Neural cell (in vitro differentiated cells): ENCODE measurements at regions not wholly inside any gene's neighbourhood (a gene's known extent, or its start where the extent isn't known, plus 50 kb on each side); places are given as distances from the start of the nearest gene placed in this dataset.

Experiments
- H2AFZ ChIP-seq: fragments of 200-600, 300-800 bp; sonication (generic), shearing (Covaris generic); 2 replicates; pipeline ENCODE4 v1.6.0; 2014; ENCODE audit warnings: low read depth, mild to moderate bottlenecking, antibody characterized with exemption, low read length, moderate library complexity
- H3F3A ChIP-seq: fragments of 200-600 bp; shearing (Covaris generic); 2 replicates; pipeline ENCODE4 v1.6.1; 2016; ENCODE audit warnings: mild to moderate bottlenecking, moderate library complexity, mixed read lengths, antibody characterized with exemption, low read length; ENCODE audit not compliant: insufficient read depth, poor library complexity, severe bottlenecking
- H3K27ac ChIP-seq: fragments of 200-600, 300-800 bp; sonication (generic), shearing (Covaris generic); 2 replicates; pipeline ENCODE4 v1.5.1; 2014; ENCODE audit warnings: mild to moderate bottlenecking, low read length, moderate library complexity
- H3K27me3 ChIP-seq: fragments of 300-800, 200-600 bp; sonication (generic), shearing (Covaris generic); 2 replicates; pipeline ENCODE4 v1.6.0; 2014; ENCODE audit warnings: mild to moderate bottlenecking, low read depth, low read length, moderate library complexity; ENCODE audit not compliant: insufficient read depth
- H3K36me3 ChIP-seq: fragments of 300-800, 200-600 bp; sonication (generic), shearing (Covaris generic); 2 replicates; pipeline ENCODE4 v1.5.1; 2014; ENCODE audit warnings: mild to moderate bottlenecking, antibody characterized with exemption, low read length, moderate library complexity; ENCODE audit not compliant: insufficient read depth
- H3K4me2 ChIP-seq: fragments of 300-800, 200-600 bp; sonication (generic), shearing (Covaris generic); 2 replicates; pipeline ENCODE4 v1.6.0; 2014; ENCODE audit warnings: mild to moderate bottlenecking, low read length
- H3K4me3 ChIP-seq: fragments of 300-800, 200-600 bp; sonication (generic), shearing (Covaris generic); 2 replicates; pipeline ENCODE4 v1.5.1; 2014; ENCODE audit warnings: mild to moderate bottlenecking, low read length, moderate library complexity
- H3K79me2 ChIP-seq: fragments of 200-600 bp; shearing (Covaris generic); replicated peaks from 2 replicates; pipeline ENCODE4 v1.6.0; 2014; ENCODE audit warnings: mild to moderate bottlenecking, low read length, moderate library complexity; ENCODE audit not compliant: insufficient read depth
- H3K9ac ChIP-seq: fragments of 300-800, 200-600 bp; sonication (generic), shearing (Covaris generic); 2 replicates; pipeline ENCODE4 v1.6.1; 2016; ENCODE audit warnings: mild to moderate bottlenecking, low read length, mixed read lengths
- H3K9me2 ChIP-seq: fragments of 200-600 bp; shearing (Covaris generic); 2 replicates; pipeline ENCODE4 v1.6.1; 2016; ENCODE audit warnings: mild to moderate bottlenecking, low read length, mixed read lengths; ENCODE audit not compliant: insufficient read depth
- H3K9me3 ChIP-seq: fragments of 200-600, 300-800 bp; sonication (generic), shearing (Covaris generic); 2 replicates; pipeline ENCODE4 v1.6.1; 2016; ENCODE audit warnings: mild to moderate bottlenecking, mixed run types, low read length, moderate library complexity, mixed read lengths
- H4K20me1 ChIP-seq: fragments of 200-600 bp; shearing (Covaris generic); 2 replicates; pipeline ENCODE4 v1.6.1; 2016; ENCODE audit warnings: mild to moderate bottlenecking, mixed run types; ENCODE audit not compliant: insufficient read depth
- EP300 ChIP-seq: fragments of 450-650 bp; conservative IDR thresholded peaks from 2 replicates; pipeline ENCODE4 v1.6.1; 2014; ENCODE audit warnings: antibody characterized with exemption, mild to moderate bottlenecking, moderate library complexity; ENCODE audit not compliant: poor library complexity, severe bottlenecking
- EZH2 ChIP-seq: fragments of 200-600, 300-800 bp; shearing (Covaris generic), sonication (generic); IDR thresholded peaks from 2 replicates; pipeline ENCODE4 v1.6.1; 2014; ENCODE audit warnings: antibody characterized with exemption, low read length, borderline replicate concordance, mild to moderate bottlenecking; ENCODE audit not compliant: insufficient read depth, poor library complexity, severe bottlenecking
- MXI1 ChIP-seq: fragments of 450-650 bp; conservative IDR thresholded peaks from 2 replicates; pipeline ENCODE4 v1.6.1; 2014; ENCODE audit warnings: antibody characterized with exemption, mild to moderate bottlenecking; ENCODE audit not compliant: poor library complexity, severe bottlenecking
- POLR2AphosphoS5 ChIP-seq: IDR thresholded peaks from 2 replicates; pipeline ENCODE4 v1.6.1; 2012
- RAD21 ChIP-seq: fragments of 450-650 bp; conservative IDR thresholded peaks from 2 replicates; pipeline ENCODE4 v1.6.1; 2014; ENCODE audit warnings: antibody characterized with exemption, mild to moderate bottlenecking, moderate library complexity
- SMC3 ChIP-seq: fragments of 450-650 bp; conservative IDR thresholded peaks from 2 replicates; pipeline ENCODE4 v1.6.1; 2014; ENCODE audit warnings: antibody characterized with exemption, mild to moderate bottlenecking, moderate library complexity; ENCODE audit not compliant: poor library complexity
- TAF1 ChIP-seq: IDR thresholded peaks from 2 replicates; pipeline ENCODE4 v1.6.1; 2012; ENCODE audit warnings: low read depth
- TF ChIP-seq, protein P1 (sequence below): fragments of 450-650 bp; IDR thresholded peaks from 2 replicates; pipeline ENCODE4 v1.5.1; 2014; ENCODE audit warnings: antibody characterized with exemption, mild to moderate bottlenecking, moderate library complexity; ENCODE audit not compliant: poor library complexity, severe bottlenecking
- TF ChIP-seq, protein P2 (sequence below): IDR thresholded peaks from 2 replicates; pipeline ENCODE4 v1.6.1; 2012; ENCODE audit warnings: borderline replicate concordance

DNA sequence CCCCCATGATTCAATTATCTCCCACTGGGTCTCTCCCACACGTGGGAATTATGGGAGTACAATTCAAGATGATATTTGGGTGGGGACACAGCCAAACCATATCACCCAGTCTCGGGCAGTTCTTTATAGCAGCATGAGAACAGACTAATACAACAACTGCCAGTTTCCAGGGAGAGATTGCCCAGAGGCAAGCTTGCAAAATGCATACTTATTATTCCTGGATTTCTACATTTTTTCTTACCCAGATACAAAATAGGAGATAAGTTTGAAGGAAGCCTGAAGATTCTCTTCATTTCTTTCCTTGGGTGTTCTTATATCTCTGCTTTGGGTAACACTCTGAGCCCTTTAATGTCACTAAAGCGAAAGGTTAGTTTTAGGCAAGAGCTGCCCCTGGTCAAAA, 691.2 kb downstream of the TAF11L14 start:
- Histone ChIP-seq H3K4me2 (no peak overlapping the region), H3K36me3 (no peaks in the 10 kb centered on the region), H3K9ac (no peak overlapping the region), H3K27ac (no peak overlapping the region), H2AFZ (no peak overlapping the region), H3K79me2 (no peaks in the 10 kb centered on the region), H3F3A (no peaks in the 10 kb centered on the region), H3K9me2 (no peaks in the 10 kb centered on the region), H4K20me1 (no peaks in the 10 kb centered on the region), H3K9me3 (no peaks in the 10 kb centered on the region), H3K4me3 (no peak overlapping the region), H3K27me3 (no peaks in the 10 kb centered on the region)
- TF ChIP-seq SMC3: no peak
- no peak for TF ChIP-seq RAD21
- TF ChIP-seq, protein P1, sequence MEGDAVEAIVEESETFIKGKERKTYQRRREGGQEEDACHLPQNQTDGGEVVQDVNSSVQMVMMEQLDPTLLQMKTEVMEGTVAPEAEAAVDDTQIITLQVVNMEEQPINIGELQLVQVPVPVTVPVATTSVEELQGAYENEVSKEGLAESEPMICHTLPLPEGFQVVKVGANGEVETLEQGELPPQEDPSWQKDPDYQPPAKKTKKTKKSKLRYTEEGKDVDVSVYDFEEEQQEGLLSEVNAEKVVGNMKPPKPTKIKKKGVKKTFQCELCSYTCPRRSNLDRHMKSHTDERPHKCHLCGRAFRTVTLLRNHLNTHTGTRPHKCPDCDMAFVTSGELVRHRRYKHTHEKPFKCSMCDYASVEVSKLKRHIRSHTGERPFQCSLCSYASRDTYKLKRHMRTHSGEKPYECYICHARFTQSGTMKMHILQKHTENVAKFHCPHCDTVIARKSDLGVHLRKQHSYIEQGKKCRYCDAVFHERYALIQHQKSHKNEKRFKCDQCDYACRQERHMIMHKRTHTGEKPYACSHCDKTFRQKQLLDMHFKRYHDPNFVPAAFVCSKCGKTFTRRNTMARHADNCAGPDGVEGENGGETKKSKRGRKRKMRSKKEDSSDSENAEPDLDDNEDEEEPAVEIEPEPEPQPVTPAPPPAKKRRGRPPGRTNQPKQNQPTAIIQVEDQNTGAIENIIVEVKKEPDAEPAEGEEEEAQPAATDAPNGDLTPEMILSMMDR: no peak
- TF ChIP-seq, protein P2, sequence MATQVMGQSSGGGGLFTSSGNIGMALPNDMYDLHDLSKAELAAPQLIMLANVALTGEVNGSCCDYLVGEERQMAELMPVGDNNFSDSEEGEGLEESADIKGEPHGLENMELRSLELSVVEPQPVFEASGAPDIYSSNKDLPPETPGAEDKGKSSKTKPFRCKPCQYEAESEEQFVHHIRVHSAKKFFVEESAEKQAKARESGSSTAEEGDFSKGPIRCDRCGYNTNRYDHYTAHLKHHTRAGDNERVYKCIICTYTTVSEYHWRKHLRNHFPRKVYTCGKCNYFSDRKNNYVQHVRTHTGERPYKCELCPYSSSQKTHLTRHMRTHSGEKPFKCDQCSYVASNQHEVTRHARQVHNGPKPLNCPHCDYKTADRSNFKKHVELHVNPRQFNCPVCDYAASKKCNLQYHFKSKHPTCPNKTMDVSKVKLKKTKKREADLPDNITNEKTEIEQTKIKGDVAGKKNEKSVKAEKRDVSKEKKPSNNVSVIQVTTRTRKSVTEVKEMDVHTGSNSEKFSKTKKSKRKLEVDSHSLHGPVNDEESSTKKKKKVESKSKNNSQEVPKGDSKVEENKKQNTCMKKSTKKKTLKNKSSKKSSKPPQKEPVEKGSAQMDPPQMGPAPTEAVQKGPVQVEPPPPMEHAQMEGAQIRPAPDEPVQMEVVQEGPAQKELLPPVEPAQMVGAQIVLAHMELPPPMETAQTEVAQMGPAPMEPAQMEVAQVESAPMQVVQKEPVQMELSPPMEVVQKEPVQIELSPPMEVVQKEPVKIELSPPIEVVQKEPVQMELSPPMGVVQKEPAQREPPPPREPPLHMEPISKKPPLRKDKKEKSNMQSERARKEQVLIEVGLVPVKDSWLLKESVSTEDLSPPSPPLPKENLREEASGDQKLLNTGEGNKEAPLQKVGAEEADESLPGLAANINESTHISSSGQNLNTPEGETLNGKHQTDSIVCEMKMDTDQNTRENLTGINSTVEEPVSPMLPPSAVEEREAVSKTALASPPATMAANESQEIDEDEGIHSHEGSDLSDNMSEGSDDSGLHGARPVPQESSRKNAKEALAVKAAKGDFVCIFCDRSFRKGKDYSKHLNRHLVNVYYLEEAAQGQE: no peak
- no peak for TF ChIP-seq MXI1
- TF ChIP-seq EZH2: no peak
- no peak for TF ChIP-seq TAF1
- TF ChIP-seq EP300: no peak
- no peak for TF ChIP-seq POLR2AphosphoS5

DNA sequence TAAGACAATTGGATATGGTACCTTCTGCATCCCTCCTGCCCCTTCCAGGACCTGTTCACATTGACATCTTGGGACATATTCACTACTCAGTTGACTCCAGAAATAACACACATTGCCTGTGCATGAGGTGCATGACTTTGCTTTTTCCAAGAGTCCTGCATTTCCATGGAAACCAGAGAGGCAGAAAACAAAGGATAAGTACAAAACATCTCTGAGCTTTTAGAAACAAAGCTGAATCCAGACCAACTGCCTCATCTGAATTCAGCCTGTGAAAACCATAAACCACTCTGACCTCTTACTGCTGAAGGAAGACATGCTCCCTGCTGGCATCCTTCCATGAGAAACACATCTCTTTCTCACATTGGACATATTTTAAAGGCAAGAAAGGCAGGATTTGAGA, 695.1 kb downstream of the TAF11L14 start:
- Histone ChIP-seq H3K27ac (peak overlapping the region; percentile 51), H3K36me3 (no peaks in the 10 kb centered on the region), H3K79me2 (no peaks in the 10 kb centered on the region), H4K20me1 (no peaks in the 10 kb centered on the region), H3K9ac (no peak overlapping the region), H2AFZ (peak overlapping the region; percentile 25), H3K9me2 (no peaks in the 10 kb centered on the region), H3F3A (no peaks in the 10 kb centered on the region), H3K4me2 (peak overlapping the region; percentile 9), H3K4me3 (no peak overlapping the region), H3K9me3 (no peaks in the 10 kb centered on the region), H3K27me3 (no peaks in the 10 kb centered on the region)
- TF ChIP-seq EP300: peak; percentile 40
- peak; percentile 51 for TF ChIP-seq POLR2AphosphoS5
- TF ChIP-seq EZH2: no peak
- TF ChIP-seq, protein P1: no peak
- no peak for TF ChIP-seq SMC3
- TF ChIP-seq RAD21: no peak
- TF ChIP-seq TAF1: no peak
- TF ChIP-seq, protein P2: peak; percentile 26
- TF ChIP-seq MXI1: peak; percentile 30
